ENCODE measurements at regions not wholly inside any gene's neighbourhood (a gene's known extent, or its start where the extent isn't known, plus 50 kb on each side); places are given as distances from the start of the nearest gene placed in this dataset.

DNA sequence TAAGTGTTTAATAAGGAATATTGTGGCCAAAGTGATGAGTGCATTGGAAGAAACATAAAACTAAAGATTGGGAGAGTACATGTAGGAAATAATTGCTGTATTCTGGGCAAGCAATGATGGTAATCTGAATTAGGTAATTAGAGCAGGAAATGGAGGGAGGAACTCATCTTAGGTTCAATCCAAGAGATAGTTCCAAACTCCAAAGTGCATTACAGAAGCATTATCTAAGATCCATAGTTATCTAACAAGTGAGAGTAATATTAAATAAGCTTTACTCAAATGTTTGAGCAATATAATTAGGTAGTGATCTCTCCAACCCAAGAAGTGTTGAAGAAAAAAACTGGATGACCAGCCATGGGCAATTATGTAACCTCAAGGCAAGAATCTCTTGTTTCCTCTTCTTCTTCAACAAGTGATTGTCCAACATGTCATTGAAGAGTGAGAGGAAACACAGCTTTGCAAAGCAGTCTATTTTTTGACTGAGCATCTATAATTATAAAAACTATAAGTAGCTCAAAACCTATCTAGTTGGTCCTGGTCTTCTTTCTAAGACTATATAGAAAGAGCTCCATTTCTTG, 181.2 kb upstream of the TNFAIP3 start:
- H3K27ac Mint-ChIP-seq (ENCODE audit: unreplicated experiment) = no peak overlapping the region
- H3K9me3 Mint-ChIP-seq (ENCODE audit: unreplicated experiment) = peaks cover 4% of the 10 kb centered on the region
- H3K36me3 Mint-ChIP-seq (ENCODE audit: unreplicated experiment) = no peaks in the 10 kb centered on the region
- no peak for DNase-seq (ENCODE audit: extremely low spot score, unreplicated experiment)
- H3K4me1 Mint-ChIP-seq (ENCODE audit: unreplicated experiment) = peaks cover 2% of the 10 kb centered on the region
- no peaks in the 10 kb centered on the region for H3K27me3 Mint-ChIP-seq (ENCODE audit: unreplicated experiment)
- TF ChIP-seq, protein P1, sequence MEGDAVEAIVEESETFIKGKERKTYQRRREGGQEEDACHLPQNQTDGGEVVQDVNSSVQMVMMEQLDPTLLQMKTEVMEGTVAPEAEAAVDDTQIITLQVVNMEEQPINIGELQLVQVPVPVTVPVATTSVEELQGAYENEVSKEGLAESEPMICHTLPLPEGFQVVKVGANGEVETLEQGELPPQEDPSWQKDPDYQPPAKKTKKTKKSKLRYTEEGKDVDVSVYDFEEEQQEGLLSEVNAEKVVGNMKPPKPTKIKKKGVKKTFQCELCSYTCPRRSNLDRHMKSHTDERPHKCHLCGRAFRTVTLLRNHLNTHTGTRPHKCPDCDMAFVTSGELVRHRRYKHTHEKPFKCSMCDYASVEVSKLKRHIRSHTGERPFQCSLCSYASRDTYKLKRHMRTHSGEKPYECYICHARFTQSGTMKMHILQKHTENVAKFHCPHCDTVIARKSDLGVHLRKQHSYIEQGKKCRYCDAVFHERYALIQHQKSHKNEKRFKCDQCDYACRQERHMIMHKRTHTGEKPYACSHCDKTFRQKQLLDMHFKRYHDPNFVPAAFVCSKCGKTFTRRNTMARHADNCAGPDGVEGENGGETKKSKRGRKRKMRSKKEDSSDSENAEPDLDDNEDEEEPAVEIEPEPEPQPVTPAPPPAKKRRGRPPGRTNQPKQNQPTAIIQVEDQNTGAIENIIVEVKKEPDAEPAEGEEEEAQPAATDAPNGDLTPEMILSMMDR (IDR thresholded peaks at IDR 0.05) = no peak
- H3K4me3 Mint-ChIP-seq (ENCODE audit: unreplicated experiment) = no peak overlapping the region

DNA sequence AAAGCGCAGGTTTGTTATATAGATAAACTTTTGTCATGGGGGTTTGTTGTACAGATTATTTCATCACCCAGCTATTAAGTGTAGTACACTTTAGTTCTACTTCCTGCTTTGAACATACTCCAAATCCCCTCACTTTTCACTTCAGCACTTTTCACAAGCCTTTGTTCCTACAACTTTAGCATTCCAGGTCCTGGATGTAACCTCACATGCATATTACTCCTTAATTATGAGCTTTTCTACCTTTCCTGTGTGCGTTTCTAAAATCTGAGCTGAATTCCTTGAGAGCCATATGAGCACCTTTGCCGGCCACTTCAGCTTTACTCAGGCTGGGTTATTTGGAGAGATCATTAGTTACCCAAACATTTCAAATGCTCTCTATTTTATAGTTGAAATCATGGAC, 179.2 kb upstream of the TNFAIP3 start:
- Mint-ChIP-seq H3K9me3 (ENCODE audit: unreplicated experiment) (no peaks in the 10 kb centered on the region), H3K36me3 (ENCODE audit: unreplicated experiment) (no peaks in the 10 kb centered on the region), H3K4me3 (ENCODE audit: unreplicated experiment) (no peak overlapping the region), H3K27me3 (ENCODE audit: unreplicated experiment) (no peaks in the 10 kb centered on the region), H3K4me1 (ENCODE audit: unreplicated experiment) (no peaks in the 10 kb centered on the region), H3K27ac (ENCODE audit: unreplicated experiment) (no peak overlapping the region)
- TF ChIP-seq, protein P1 (IDR thresholded peaks at IDR 0.05) = no peak
- DNase-seq (ENCODE audit: extremely low spot score, unreplicated experiment) = no peak

DNA sequence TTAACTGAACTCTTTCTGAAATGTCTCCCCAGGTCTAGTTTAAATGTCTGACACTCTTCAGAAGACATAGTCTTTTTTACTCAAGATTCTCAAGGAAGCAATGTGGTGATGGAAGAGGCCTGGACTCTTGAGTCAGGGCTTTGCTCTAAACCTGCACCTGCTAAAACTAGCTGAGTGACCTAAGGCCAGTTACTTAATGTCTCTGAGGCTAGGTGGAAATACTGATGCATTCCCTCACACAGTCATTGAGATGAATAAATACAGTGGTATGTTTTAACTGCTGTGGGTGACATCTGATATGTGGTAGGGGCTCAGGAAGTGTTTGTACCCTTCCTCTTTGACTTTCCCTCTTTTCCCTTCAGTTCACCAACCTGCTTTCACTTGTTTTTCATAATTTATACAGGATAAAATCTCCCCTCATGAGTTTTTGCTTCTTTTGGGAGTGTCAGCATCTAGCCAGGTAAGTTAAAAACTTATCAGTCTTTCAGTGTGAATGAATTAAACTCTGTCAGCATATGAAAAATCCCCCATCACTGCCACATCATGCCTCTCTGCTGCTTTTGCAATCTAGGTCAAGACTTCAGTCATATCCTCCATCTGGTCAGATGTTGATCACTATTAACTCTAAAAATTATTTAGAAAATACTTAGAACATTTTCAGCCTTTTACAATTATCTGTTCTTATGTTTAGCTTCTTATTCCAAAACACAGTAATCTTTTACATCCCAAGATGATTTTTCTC, 178.7 kb upstream of the TNFAIP3 start:
- no peak overlapping the region for H3K4me3 Mint-ChIP-seq (ENCODE audit: unreplicated experiment)
- no peak for DNase-seq (ENCODE audit: extremely low spot score, unreplicated experiment)
- no peaks in the 10 kb centered on the region for H3K4me1 Mint-ChIP-seq (ENCODE audit: unreplicated experiment)
- no peaks in the 10 kb centered on the region for H3K36me3 Mint-ChIP-seq (ENCODE audit: unreplicated experiment)
- TF ChIP-seq, protein P1 (IDR thresholded peaks at IDR 0.05) = no peak
- H3K9me3 Mint-ChIP-seq (ENCODE audit: unreplicated experiment) = no peaks in the 10 kb centered on the region
- H3K27me3 Mint-ChIP-seq (ENCODE audit: unreplicated experiment) = no peaks in the 10 kb centered on the region
- no peak overlapping the region for H3K27ac Mint-ChIP-seq (ENCODE audit: unreplicated experiment)

DNA sequence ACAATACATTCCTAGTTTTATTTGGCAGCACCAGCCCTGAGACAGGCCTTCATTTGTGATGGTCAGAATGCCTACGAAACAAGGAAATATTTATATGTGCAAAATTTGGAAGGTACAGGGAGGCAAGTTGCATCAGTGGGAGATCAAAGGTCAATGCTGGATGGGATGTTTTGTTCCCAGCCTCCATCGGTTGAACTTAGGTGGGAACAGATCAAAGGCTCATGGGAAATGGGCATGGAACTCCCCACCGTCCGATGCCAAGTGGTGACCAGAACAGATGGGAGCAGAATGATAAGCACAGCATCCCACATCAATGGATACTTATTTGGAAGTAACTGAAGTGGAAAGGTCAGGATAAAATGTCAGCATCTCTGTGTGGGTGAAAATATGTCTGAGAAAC, 177.7 kb upstream of the TNFAIP3 start:
- Mint-ChIP-seq H3K4me1 (ENCODE audit: unreplicated experiment) (no peaks in the 10 kb centered on the region), H3K9me3 (ENCODE audit: unreplicated experiment) (no peaks in the 10 kb centered on the region), H3K27ac (ENCODE audit: unreplicated experiment) (no peak overlapping the region), H3K4me3 (ENCODE audit: unreplicated experiment) (no peak overlapping the region), H3K36me3 (ENCODE audit: unreplicated experiment) (no peaks in the 10 kb centered on the region), H3K27me3 (ENCODE audit: unreplicated experiment) (no peaks in the 10 kb centered on the region)
- no peak for DNase-seq (ENCODE audit: extremely low spot score, unreplicated experiment)
- TF ChIP-seq, protein P1 (IDR thresholded peaks at IDR 0.05) = no peak

DNA sequence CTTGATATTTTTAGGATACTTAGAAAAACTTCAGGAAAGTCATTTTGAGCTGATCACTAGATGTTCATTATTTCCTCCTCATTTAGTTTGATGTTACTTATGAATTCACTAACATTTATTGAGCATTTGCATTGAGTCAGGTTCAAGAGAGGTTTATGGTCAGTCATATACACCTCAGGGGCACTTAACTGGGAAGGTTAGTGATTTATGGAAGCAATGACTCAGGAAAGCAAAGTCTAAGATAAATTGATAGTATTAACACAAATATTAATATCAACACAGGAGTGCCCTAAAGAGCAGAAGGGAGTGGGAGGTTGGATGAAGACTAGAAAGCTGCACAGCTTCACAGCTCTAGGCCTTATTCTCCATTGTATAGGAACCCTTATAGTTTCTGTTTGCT, 177.0 kb upstream of the TNFAIP3 start:
- DNase-seq (ENCODE audit: extremely low spot score, unreplicated experiment) = no peak
- Mint-ChIP-seq H3K4me3 (ENCODE audit: unreplicated experiment) (no peak overlapping the region), H3K4me1 (ENCODE audit: unreplicated experiment) (no peaks in the 10 kb centered on the region), H3K9me3 (ENCODE audit: unreplicated experiment) (no peaks in the 10 kb centered on the region), H3K36me3 (ENCODE audit: unreplicated experiment) (no peaks in the 10 kb centered on the region), H3K27me3 (ENCODE audit: unreplicated experiment) (no peaks in the 10 kb centered on the region), H3K27ac (ENCODE audit: unreplicated experiment) (no peak overlapping the region)
- TF ChIP-seq, protein P1 (IDR thresholded peaks at IDR 0.05) = no peak

Data from osteocyte (in vitro differentiated cells).